Fibroblast of skin of left quadriceps (primary cell): ENCODE measurements at regions not wholly inside any gene's neighbourhood (a gene's known extent, or its start where the extent isn't known, plus 50 kb on each side); places are given as distances from the start of the nearest gene placed in this dataset.

Experiments
- DNase-seq, 2 experiments: peaks; one replicate each; pipeline ENCODE4 v3.0.0-alpha.2; 2013; ENCODE audit warnings: low read depth in 2 of 2

DNA sequence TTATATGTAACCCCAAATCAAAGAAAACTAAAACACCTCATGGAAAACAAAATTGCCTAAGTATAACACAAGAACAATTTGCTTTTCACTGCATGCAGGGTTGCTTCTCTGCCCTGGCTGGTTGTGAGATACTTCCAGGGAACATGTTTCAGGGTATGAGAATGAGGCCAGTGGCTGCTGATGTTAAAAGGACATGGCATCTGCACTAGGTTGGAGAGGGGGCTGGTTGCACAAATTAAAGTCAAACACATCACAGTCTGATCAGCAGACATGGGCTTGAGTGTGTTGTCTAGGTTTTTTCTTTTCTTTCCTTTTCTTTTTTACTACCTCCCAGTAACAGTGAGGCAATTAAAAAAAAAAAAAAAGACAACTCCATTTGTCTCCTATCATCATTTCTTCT, 374.9 kb downstream of the MCTP2 start:
- no peak for DNase-seq

DNA sequence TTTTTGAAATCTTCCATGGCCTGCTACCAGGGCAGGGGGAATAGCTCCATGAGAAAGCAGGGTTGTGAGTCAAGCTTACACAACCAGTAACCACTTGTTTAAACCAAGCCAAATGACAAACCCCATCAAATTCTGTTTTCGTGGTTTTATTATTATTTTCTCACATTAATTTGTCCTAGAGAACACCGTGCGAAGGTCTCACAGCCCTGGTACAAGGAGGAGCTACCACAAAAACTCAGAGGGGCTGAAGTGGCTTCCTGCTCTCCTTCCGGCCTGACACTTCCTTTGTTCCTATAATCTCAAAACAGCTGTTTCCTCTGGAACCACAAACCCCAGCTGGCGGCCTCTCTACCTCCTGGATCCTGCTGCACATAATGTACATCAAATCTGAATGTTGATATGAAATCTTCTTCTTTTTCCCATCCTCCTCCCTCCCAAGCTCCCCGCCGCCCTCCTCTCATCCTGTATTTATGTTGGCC, 375.9 kb downstream of the MCTP2 start:
- DNase-seq = no peak

DNA sequence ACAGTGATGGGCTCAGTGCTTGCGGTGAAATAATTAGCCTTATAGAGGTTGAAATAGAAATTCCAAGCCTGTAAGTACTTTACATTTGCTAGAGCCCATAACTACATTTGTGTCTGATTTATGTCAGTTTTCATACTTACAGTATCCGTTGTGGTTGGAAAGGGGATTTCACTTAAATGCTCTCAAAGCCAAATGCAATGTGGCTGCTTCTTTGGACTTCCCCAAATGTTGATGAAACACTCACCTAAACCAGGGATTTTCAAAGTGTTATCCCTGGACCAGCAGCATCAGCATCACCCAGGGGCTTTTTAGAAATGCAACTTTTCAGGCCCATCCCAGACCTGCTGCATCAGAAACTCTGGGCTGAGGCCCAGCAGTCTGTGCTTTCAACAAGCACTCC, 378.7 kb downstream of the MCTP2 start:
- no peak for DNase-seq

DNA sequence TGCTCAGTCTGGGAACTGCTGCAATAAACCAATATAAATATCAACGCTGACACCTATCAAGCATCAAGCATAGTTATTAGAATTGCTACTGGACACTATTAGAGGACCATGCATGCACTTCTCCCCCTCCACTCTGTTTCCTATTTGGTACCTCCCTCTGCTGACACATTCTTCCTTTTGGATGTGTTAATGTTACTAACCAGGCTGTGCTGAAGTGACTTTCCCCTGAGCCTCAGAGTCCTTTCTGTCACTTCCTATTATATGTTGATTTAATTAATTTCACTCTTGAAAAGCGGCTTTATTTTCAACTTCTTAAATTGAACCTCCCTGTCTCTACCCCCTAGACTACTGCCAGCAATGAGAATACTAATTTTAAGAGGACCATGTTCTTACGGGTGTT, 379.1 kb downstream of the MCTP2 start:
- DNase-seq = no peak

DNA sequence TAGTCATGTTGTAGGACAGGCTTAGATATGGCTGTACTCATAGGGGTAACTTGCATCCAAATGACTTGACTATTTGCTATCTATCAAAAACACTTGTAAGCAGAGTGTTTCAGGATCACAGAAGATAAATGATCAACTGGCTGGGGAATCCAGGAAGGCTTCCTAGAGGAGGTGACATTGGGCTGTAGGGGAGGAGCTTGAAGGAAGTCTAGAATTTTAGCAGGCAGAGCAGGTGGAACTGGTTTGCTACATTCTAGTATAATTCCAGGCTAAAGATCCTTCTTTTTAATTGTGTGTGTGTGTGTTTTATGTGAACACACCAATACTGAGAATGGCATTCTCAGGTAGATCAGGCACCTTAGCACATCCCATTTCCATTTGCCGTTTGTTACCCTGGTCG, 380.3 kb downstream of the MCTP2 start:
- DNase-seq = no peak

DNA sequence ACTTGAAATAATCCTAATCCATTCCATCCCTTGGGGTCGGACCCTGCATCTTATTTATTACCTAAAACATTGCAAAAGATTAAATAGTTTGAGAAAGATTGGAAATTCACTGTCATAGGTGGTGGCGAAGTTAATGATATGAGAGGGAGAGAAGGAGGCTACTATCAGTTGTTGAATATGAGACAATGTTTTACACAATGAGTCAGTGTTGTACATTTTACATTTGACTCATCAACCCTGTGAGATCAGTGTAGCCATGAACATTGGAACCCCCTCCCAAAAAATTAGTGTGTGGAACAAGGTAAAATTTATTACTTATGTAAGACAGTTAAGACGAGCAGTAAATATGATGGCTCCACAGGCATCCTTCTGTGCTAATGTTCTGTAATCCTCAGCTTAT, 384.3 kb downstream of the MCTP2 start:
- DNase-seq = no peak

DNA sequence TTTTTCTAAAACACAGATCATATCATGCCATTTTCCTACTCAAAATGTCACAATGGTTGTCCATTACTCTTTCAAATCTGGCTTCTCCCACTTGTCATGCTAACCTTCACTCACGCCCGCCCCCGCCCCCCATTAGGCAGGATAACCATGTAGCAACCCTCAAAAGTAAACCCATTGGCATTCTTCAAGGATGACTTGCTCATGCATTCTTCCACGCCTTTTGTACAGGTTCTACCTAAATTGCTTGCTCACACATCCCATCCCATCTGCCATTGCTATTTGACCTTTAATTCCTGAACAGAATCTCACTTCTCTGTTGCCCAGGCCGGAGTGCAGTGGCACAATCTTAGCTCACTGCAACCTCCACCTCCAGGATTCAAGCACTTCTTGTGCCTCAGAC, 389.3 kb downstream of the MCTP2 start:
- DNase-seq = no peak

DNA sequence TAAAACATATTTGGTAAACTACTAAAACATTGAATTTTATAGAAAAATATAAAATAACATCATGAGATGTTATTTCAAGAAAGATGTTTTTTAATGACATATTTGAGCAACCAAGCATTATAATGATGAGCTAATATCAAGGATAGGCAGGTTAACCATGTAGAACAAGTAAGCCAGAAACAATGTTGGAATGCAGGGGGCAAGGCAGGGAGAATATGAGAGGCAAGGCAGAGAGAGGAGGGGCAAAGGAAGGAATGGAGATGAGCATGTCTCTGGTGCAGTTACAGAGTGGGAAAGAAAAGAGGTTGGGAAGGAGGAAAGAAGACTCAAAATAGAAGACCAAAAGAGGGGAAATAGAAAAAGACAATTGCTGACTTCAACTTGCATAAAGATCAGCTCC, 390.4 kb downstream of the MCTP2 start:
- DNase-seq = no peak

DNA sequence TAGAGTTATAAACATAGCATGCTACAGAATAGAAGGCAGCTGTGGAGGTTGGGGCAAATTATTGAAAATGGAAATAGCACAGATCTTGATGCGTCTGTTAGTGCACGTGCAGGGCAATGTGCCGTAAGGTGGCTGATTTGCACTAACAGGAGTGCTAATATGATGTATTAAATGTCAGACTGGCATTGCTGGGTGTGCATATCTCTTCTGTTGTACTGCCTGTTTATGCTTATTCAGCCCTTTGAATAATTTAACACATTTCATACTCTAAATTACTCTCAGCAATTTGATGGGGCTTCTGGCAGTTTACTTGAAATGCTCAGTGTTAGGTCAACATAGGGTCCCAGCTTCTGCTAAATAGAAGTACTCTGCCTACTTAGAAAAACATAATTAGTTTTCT, 395.6 kb downstream of the MCTP2 start:
- no peak for DNase-seq

DNA sequence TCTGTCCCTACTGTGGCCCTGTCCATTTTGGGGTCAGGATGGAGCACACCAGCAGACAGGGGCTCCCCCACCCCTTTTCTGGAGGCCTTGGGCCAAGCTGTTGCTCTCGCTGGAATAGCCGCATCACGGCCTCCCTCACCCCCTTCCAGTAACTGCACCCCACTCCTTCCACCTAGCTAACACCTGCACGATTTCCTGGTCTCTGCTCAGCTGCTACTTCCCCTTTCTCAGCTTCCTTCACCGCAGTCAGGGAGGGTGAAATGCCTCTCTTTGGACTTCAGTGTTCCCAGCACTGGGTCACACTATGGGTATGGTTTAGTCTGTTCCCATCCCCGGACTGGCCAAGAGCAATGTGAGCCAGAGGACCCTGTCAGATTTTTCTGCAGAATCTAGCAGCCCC, 400.2 kb downstream of the MCTP2 start:
- DNase-seq = no peak

DNA sequence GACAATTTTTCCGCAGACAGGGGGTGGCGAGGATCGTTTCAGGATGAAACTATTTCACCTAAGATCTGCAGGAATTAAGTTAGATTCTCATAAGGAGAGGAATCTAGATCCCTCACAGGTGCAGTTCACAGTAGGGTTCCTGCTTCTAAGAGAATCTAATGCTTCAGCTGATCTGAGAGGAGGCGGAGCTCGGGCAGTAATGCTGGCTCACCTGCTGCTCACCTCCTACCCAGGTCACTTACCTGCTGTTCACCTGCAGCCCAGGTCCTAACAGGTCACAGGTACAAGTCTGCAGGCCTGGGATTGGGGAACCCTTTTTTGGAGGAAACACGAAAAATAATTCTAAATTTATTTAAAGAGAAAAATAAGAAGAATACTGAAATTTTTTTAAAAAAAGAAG, 406.8 kb downstream of the MCTP2 start:
- no peak for DNase-seq

DNA sequence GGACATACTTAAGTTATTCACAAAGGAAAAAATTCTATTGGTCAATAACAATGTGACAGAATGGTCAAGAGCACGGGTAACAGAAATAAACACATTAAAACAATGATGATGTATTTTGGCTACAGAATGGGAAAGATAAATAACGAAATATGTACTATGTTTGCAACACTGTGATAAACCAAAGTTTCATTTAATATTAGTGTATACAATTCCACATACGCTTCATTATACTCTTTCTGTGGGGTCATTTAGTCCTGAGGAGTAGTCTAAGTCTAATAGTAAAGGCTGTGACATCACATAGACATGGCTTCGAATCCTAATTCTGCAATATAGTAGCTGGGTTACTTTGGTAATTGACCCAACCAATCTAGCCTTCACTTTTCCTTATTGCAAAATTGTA, 408.3 kb downstream of the MCTP2 start:
- DNase-seq = no peak

DNA sequence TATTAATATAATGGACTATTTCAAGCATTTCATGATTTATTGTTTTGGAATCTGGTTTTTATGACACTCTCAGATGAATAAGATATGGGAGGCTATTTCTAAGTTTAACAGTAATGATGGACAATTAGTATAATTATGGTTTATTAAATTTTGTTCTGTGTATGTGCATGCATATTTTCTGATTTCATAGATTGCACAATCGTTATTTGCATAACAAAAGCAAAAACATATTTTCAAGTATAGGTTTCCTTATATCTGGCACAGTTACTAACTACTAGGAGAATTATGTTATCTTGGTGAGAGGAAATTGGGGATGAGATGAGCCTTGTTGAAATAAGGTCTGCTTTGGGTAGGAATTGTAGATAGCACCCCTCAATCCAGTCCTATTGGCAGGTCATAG, 413.1 kb downstream of the MCTP2 start:
- no peak for DNase-seq

DNA sequence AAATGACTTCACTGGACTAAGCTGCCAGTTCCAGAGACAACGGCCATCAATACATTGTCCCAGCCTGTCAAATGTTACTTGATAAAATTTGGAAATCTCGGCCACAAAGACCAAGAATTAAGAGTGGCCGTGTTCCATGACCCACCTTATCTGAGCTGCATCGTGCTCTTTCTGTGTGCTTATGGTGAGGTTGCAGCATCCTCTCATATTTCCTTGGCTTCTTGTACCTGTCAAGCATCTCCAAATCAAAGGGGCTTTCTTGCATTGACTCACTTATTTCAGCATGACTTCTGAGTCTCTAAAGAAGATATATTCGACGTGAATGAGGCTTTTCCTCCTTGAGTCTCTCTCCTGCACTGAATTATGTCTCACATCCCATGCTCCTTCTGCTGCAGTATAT, 421.7 kb downstream of the MCTP2 start:
- no peak for DNase-seq

DNA sequence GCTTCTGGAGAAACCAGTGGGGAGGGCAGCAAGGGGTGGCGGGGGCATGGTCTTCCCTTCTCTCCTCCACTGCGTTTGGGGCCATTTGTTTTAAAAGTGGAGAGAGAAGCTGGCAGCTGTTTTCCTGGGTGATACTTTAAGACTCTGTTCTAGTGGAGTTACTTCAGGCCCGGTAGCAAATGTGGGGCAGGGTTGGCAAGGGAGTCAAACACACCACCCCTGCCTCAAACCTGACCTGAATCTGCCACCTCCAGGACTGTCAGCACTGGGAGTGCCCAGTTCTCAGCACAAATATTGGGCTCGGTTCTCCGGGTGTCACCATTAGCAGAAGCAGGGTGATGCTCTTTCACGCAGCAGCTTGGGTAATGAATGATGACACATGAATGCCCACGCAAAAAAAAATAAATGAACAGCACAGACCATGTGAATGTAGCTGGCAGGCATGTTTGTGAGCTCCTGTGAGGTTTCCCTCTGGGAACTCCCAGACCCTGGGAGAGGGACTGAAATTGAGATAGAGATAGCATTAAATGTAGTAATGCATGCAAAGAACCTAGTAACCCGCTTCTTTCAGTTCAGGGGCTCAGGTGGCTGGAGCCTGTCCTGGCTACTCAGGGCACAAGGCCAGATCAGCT, 424.0 kb downstream of the MCTP2 start:
- DNase-seq = no peak

DNA sequence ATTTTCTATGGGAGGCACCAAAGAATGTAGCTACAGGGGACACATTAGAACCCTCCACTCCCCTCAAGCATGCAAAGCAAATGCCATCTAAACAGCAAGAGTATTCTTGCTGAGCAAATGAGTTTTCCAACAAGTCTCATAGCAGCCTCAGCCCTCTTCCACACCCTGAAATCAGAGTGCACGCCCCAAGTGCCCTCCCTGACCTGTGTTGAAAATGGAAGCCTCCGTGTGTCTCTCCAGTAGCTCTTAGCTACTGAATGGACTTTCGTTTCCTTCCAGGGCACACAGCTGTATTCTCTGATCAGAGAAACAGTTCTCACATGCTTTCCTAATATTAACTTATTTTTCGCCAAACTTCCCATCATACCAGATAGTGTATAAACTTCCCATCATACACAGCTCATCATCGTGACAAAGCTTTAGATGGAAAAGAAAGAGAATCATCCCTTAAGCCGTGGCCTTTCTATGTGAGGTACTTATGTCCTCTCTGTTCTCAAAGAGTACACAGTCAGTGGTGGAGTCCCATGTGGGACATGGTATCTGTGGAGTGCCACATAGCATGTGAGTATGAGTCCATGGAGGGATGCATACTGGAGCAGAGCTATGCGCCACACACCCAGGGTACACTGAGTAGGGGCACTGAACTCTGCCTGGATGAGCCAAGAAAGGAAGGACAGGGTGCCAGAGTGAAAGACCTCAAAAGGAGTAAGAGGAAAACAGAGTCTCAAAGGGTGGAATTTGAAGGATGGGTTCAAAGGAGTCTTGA, 434.5 kb downstream of the MCTP2 start:
- DNase-seq = no peak

DNA sequence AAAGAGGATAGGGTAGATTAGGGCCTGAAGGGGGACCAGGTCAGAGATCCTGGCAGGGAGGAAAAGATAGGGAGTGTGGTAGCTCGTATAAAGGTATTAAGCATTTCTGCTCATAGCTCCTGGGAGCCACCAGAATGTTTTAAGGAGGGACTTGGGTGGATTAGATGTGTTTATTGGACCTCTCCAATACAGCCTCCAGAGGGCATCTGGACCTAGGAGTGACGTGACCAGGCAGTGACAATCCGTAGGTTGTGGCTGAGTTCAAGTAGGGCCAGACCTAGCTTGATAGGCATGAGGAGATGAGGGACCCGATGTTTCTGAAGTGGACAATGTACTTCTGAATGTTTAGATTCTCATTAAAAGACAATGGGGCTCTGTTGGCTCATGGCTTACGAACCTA, 435.2 kb downstream of the MCTP2 start:
- no peak for DNase-seq

DNA sequence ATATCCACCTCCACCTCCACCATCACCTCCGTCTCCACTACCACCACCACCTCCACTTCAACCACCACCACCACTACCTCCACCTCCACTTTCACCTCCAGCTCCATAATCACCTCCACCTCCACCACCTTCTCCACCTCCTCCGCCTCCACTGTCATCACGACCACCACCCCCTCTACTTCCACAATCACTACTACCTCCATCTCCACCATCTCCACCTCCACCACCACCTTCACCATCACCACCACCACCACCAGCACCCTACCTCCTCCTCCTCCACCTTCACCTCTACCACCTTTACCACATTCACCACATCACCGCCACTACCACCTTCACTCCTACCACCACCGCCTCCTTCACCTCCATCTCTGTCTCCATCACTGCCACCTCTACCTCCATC, 435.7 kb downstream of the MCTP2 start:
- DNase-seq = no peak

DNA sequence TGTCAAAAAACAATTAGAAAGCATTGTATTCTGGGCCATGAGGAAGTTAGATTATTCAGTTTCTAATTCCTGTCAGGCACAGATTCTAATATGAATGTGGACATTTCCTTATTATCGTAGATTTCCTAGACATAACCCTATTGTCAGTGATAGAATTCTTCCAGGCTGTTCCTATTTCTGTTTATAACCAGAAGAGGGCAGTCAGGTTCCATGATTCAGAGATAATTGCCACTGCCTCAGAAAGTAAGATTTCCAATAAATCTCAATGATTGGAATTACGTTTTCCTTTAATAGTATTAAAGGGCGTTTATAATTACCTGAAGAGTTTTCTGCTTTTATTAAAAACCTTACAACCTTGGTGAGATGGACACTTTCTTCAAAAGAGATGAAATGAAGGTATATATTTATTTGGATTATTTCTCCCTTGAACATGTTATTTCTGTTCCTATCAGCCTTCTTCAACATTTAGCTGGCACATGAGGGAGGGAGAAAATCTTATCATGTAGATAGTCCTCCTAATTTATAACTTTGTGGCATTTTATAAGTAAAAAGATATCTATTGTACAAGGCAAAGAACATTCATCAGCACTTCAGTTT, 439.2 kb downstream of the MCTP2 start:
- peak; percentile 6 to 11 for DNase-seq

DNA sequence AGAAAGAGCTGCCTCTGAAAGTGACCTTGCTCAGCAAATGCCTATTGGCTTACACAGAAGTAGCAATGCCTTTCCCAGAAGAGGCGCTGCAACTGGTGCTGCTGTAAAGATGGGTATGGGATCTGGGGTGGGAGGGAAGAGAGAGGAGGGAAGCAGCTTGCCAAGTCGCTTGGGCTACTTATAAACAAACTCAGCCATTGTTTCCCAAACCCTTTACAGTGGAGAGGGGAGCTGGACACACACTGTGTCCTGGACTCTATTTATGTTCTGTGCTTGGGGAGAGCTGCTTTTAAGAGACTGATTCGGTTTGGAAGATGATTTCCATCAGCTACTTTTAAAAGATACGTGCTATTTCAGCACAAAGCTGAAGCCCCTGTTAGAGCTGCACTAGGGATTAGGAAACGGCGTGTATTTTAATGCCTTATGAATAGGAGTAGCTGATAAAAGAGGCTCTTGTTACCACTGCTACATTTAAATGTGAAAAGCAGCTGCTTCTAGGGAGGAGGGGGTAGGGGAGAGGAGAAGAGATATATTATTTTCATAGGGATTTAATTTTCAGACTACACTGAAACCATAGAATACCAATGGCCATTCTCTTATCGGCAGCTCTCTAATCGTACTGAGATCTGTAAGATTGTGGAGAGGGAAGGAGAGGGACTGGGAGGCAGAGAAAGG, 440.6 kb downstream of the MCTP2 start:
- DNase-seq = no peak

DNA sequence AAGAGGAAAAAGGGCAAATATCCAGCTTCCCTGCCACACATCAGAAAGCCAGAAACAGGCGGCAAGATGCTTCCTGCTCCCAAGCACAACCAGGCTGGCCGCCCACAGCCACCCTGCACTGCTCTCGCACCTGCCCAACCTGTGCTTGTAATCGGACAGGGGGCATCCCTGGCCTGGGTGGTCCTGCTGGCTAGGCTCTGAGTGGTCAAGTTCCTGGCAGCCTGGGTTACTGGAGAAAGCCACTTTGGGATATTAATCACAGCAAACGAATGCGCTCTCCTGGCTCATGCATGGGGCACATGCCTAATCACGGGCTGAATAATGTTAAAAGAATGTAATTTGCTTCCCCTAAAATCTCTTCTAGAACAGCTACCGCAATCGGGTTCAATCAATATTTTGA, 442.4 kb downstream of the MCTP2 start:
- DNase-seq = no peak

DNA sequence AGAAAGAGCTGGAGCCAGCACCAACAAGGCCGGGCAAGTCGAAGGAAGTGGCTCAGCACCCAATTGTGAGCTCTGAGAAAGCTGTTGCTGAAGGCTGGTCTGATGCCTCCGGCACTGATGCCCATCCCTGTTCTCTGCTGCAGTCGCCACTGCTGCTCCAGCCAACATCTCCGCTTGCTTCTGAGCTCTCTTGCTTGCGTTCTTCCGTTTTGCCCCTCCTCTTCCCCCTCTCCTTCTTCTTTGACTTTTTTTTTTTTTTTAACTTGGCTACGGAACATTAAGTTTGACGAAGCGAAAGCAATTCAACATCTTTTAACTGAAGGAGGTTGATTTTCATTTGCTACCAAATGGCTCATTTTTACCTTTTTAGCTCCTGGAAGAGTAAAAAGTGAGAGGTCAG, 442.9 kb downstream of the MCTP2 start:
- no peak for DNase-seq
